ENCODE measurements at regions not wholly inside any gene's neighbourhood (a gene's known extent, or its start where the extent isn't known, plus 50 kb on each side); places are given as distances from the start of the nearest gene placed in this dataset.
"Not testable (repeated sequence)": the region's sequence is repeated elsewhere in the genome, so short reads cannot be mapped to it uniquely, and the experiment has no call there.

- no peak for DNase-seq
These were observed 195.1 kb upstream of the SLC38A2 start for GRCh38 chr12:46567667-46568066.

- DNase-seq, result no peak
These were observed 190.2 kb upstream of the SLC38A2 start for GRCh38 chr12:46562625-46563225.

- not testable (repeated sequence) for DNase-seq
These were observed 189.4 kb upstream of the SLC38A2 start for GRCh38 chr12:46561769-46562624.

DNA sequence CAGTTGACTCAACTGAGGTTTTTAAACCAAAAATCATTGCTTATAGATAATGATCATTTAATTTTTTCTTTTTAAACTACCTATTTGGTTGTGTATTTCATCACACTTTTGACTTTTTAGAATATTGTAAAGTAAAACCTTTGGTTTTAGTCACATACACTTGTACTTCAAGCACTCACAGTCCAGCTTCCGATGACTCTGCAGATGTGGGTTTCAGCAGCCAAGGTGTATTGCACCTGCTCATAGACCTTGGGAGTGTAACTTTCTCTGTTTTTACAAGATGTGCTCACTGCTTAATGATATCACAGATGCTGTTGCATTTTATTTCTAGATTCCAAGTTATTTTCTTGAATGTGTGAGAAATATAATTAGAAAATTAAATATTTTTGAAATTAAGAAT is 188.3 kb upstream of the SLC38A2 start:
- no peak for DNase-seq

DNA sequence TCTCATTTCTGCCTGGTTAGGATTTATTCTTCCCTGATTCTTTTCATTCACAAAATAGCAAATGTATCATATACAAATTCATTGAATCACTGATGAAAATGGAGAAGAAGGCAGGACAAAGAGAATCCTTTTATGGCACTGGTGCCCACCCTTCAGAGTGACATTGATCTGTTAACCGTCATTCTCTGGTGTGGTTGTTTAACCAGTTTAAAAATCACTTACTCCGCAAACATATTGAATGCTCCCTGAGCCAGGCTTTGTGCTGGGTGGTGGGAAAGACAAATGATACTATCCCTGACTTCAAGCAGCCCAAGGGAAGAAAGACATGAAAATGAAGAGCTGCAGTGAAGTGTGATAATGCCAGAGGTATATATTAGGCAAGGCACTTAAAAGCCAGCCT is 187.5 kb upstream of the SLC38A2 start:
- no peak for DNase-seq

DNA sequence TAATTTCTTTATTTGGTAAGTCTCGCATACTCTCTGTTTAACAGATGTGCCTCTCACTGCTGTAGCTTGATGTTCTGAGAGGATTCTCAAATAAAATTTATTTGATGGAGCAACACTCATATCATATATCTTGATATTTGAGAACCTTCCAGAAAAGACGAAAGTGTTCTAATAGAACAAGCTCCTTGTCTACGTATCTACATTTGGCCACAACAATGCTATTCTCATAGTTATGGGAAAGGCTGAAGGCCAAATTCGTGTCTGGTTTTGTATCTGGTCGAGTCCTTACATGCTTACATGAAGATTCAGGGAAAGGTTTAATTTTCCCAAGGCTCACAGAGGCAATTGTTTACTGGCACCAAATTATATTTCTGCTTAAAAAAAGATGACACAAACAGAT is 186.7 kb upstream of the SLC38A2 start:
- no peak for DNase-seq

DNA sequence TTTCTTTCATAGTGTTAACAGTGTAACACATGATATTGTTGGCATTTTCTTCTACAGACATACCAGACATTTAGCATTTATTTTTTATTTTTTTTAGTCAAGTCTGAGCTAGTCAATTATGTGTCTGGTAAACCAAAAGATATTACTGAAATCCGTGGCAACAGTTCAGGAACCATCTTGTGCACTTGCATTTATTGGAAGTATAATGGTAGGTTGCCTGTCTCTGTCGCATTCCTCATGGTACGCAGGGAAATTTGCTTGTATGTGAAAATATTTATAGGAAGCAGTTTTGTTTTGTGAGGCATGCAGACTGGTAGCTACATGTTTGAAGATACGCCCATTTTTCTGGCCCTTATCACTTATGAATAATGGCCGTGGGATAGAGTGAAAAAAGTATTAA is 186.1 kb upstream of the SLC38A2 start:
- DNase-seq, result no peak

- no peak for DNase-seq
These were observed 185.2 kb upstream of the SLC38A2 start for GRCh38 chr12:46557539-46558373.

- no peak for DNase-seq
These were observed 184.4 kb upstream of the SLC38A2 start for GRCh38 chr12:46556819-46557524.

- DNase-seq, result no peak
These were observed 183.6 kb upstream of the SLC38A2 start for GRCh38 chr12:46556105-46556559.

- DNase-seq, result no peak
These were observed 182.9 kb upstream of the SLC38A2 start for GRCh38 chr12:46555406-46555852.

DNA sequence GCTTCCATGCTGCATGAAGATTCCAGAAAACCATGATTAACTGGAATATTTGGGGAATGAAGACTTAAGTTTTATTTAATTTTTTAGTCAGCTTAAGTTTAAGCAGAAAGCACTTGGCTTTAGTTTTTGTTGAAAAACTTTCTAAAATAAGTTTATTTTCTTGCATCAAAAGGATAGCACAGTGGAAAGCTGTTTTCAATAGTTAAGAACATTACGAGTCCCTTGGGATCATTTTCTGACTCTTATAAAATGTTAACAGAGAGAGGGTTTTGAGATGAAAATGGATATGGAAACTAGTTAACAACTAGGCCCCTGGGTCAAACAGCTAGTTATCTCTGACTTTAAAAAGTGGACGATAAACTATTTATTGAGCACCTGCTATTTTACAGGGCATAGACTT is 181.9 kb upstream of the SLC38A2 start:
- no peak for DNase-seq

DNA sequence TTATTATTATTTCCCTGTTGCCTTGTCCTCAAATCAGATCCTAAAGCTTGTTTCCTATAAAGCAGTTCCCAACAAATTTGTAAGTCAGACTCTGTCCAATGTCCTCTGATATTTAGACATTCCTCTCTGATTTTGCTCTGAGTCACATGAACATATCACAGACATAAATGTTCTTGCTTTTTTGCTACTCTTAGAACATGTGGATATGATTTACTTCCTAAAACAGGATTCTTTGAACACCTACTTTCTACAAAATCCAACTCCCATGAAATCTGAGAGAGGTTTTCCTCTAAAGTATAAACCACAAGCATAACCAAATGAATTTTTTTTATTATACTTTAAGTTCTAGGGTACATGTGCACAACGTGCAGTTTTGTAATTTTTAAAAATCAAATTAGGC is 181.3 kb upstream of the SLC38A2 start:
- no peak for DNase-seq

GRCh38 chr12:46553266-46553665 is 180.7 kb upstream of the SLC38A2 start:
- no peak for DNase-seq

DNA sequence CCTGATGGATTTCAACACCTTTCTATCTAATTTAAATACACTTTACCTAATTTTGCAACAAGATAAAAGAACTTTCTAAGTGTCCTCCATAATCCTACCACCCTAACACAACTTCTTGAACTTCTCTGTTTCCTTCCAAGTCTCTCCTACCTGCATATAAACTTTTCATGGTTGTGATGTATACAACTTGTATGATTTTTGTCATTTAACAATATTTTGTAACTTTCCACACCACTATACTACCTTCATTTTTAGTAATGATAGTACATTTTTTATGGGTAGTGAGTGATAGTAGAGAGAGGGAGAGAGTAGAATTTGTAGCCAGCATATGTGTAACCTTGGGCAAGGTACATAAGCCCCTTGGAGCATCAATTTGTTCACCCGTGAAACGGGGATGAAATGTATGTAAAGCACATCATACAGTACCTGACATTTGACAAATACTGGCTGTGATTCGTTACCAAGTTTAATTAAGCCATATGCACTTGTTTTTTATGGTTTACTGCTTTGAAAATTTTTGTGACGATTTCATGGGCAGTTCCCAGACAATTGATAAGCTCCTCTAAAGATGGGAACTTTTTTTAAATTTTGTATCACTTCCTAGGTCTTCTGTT is 177.8 kb upstream of the SLC38A2 start:
- no peak for DNase-seq

GRCh38 chr12:46549527-46550265 is 177.1 kb upstream of the SLC38A2 start:
- DNase-seq, result no peak

DNA sequence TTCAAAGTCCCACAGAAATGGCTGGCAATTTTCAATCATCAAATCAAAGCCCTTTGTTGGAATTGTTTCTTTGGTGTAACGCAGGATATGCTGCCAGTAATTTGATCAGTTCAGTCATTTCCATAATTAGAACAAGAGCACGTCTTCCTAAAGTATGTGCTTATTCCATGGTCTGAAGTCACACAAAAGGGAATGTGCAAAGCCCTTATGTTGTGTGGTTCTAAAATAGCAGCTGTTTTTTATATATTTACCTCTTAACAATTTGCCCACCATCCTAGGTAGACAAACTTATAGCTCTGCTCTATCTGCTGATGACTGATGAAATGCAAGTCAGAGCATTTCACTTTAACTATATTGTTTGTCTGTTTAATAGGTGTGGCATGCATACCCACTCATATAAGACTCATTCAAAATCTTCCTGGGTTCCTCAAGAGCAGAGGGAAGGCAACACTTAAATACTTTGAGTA is 176.1 kb upstream of the SLC38A2 start:
- DNase-seq, result no peak

- DNase-seq, result no peak
These were observed 175.1 kb upstream of the SLC38A2 start for GRCh38 chr12:46547421-46548354.

DNA sequence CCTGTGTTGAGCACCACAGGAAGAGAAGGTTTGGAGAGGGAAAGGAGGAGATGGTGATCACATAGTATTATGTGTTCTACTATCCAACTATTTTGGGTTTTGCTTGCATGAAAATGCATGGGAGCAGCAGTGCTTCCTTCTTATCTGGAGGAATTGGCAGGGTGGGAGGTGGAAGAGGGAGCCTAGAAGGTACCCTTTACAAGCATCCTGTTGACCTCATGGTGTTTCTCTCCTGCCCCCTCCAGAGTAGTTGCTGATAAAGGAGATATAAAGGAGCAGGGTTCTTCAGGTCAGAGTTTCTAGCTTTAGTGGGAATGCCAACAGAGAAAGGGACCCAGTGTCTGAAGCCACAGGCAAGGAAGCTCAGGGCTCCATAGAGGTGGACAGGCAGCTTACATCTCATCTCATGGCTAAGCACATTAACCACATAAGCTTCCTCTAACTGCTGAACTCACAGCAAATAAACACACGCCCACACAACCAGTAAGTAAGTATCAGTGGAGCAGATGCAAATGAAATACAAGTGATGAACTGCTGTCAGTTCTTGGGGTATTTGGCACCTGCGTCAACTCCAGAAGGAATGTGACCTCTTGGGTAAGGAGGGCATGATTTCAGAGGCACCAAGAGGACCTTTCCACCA is 174.2 kb upstream of the SLC38A2 start:
- peak in 1 of 2 donors; percentile 11 for DNase-seq

- DNase-seq, result not testable (repeated sequence)
These were observed 170.8 kb upstream of the SLC38A2 start for GRCh38 chr12:46543378-46543795.
